GM18873 (cell line): ENCODE measurements at regions not wholly inside any gene's neighbourhood (a gene's known extent, or its start where the extent isn't known, plus 50 kb on each side); places are given as distances from the start of the nearest gene placed in this dataset.

Experiments used
- ATAC-seq: cut with Tn5 transposase; IDR thresholded peaks from one replicate; pipeline ENCODE4 v1.9.1; 2021; ENCODE audit warnings: mild to moderate bottlenecking, moderate library complexity, moderate number of reproducible peaks; ENCODE audit not compliant: unreplicated experiment, low FRiP score

DNA sequence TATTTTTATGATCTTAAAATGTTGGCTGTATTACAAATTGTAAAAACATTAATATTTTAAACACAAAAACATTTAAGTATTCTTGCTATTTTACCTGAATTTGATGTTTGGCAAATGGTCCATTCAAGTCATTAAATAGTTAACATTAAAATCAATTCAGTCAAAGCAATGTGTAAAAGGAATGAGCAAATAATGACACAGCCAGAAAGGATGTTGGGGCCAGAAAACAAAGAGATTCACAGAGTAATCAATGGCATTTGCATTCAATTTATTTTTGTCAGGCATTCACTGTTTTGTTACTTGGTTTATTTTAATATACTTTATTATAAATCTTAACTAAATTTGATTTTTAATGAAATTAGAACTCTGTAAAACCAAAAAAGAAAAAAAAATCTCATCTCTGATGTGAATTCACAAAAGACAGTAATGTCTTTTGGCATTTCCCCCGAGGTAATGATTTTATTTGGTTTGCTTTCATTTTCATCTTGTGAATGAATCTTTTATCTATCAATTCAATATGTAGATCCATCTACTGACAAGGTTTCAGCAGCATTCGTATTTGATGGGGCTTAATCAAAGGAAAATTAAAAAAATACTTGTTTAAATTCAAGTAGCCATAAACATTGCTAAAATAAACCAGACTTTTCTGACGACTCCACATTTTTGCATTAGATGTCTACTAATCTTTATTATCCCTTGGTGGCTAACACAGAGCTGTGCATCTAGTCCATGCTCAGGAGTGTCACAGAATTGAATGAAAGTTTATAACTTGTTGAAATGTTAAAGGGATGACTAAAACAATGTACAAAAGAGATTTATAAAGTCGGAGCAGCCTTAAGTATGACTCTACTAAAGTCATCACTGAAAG lies 866.7 kb upstream of the GJE1 start:
- ATAC-seq, result no peak

DNA sequence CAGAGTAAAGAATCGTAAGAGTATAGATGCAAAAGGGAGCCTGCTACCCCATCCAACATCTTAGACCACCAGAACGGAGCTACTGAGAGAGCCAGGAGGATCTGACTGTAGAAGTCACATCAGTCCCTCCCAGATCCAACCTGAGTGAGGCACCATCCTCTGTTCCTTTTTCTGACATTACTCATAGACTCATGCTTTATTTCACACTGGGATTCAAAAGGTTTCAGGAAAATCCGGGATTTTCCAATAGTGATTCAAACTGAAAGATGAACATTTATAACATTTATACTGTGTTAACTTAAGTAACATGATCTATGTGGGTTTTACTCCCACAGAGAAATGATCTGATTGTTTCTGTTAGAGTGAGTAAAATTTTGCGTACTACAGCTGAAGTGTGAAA lies 868.6 kb upstream of the GJE1 start:
- no peak for ATAC-seq

DNA sequence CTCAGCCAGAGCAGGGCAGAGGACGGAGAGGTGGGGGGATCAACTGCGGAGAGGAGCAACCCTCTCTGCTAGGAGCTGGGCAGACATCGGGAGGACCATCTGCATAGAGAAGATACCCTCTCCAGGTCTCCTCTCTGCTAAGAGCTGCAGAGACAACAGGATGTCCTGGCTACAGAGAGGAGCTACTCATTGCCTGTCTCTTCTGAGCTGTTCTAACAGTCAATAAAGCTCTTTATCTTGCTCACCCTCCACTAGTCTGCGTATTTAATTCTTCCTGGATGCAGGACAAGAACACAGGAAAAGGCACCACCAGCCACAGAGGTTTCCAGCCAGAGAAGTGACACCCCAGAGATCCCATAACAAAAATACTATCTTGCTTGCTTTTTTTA lies 871.1 kb upstream of the GJE1 start:
- no peak for ATAC-seq

DNA sequence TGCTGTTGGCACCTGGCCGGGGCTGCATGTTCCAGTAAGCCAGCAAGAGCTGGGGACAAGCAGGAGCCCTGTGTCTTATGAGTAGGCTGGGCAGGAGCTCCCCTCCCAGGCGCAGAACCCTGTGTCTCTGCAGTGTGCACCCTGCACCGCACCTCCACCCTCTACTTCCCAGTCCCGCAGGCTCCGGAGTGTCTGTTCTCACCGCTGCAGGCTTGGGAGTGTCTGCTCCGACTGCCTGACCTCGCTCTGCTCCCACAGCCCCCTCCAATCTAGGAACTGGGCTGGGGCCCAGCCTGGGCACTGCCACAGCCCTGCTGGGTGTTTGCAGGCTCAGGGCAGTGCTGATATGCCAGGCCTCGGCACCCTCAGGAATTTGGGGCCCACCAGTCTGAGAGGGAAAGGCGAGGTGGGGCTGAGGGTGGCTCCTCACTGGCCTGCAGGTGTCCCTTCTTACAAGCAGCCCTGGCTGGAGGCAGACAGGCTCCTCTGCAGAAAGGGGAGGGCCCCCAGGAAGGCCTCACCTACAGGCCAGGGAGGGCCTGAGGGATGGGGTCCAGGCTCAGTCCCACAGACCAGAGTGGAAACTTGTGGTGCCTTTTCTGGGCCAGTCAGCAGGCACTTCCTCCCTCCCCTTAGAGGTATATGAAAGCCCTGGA lies 871.6 kb upstream of the GJE1 start:
- ATAC-seq, result no peak

DNA sequence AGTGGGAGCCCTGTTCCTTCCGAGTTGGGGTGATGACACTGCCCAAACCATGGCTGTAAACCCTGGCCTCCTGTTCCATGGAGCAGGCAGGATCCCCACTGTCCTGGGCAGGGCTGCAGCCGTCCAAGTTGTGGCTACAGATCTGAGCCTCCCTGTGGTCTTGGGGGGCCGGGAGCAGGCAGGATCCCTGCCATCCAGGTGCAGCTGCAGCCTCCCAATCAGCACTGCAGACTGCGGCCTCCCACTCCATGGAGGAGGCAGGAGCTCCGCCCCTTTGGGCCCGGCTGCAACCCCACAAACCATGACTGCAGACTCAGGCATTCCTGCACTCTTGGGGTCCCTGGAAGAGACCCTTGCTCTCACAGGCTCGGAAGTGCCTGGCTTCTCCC lies 872.1 kb upstream of the GJE1 start:
- no peak for ATAC-seq

DNA sequence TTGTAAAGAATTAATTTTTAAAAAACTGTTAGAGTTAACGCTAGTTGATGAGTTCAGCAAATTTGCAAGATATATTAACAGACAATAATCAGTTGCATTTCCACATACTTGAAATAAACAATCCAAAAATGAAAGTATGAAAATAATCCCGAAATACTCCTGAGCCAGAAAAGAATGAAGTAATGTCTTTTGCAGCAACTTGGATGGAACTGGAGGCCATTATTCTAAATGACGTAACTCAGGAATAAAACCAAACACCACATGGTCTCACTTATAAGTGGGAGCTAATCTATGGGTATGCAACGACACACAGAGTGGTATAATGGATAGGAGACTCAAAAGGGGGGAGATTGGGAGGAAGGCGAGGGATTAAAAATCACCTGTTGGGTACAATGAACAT lies 872.9 kb upstream of the GJE1 start:
- ATAC-seq, result no peak

DNA sequence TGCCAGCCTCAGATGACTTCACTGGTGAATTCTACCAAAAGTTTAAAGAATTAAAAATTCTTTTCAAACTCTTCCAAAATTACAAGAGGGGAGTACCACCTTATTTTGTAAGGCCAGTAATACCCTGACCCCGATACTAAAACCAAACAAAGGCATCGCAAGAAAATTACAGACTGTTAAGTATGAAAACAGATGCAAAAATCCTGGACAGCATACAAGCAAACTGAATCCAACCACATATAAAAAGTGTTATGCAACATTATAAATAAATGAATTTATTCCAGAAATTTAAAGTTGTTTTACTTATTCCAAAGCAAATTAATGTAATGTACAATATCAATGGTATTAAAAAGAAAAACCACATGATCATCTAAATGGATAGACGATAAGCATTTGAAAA lies 873.6 kb upstream of the GJE1 start:
- no peak for ATAC-seq

DNA sequence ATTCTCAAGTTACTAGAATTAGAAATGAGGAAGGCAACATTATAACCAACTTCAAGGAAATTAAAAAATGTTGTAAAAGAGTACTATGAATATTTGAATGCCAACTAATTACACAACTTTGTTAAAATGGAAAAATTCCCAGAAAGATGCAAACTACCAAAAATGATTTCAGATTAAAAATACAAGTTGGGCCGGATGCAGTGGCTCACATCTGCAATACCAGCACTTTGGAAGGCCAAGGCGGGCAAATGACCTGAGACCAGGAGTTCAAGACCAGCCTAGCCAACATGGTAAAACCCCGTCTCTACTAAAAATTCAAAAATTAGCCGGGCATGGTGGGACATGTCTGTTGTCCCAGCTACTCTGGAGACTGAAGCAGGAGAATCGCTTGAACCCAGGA lies 874.2 kb upstream of the GJE1 start:
- ATAC-seq, result no peak

DNA sequence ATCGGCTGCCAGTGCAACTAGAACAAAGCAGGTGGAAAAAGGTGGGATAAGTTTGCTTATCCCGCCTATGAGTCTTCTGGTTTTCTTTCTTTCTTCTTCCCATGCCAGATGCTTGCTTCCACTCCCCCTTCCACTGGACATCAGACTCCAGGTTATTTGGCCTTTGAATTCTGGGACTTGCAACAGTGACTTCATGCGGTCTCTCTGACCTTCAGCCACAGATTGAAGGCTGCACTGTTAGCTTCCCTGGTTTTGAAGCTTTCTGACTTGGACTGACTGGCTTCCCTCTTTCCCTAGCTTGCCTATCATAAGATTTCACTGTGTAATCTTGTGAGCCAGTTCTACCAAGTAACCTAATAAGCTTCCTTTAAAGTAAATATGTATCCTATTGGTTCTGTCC lies 878.4 kb upstream of the GJE1 start:
- no peak for ATAC-seq

DNA sequence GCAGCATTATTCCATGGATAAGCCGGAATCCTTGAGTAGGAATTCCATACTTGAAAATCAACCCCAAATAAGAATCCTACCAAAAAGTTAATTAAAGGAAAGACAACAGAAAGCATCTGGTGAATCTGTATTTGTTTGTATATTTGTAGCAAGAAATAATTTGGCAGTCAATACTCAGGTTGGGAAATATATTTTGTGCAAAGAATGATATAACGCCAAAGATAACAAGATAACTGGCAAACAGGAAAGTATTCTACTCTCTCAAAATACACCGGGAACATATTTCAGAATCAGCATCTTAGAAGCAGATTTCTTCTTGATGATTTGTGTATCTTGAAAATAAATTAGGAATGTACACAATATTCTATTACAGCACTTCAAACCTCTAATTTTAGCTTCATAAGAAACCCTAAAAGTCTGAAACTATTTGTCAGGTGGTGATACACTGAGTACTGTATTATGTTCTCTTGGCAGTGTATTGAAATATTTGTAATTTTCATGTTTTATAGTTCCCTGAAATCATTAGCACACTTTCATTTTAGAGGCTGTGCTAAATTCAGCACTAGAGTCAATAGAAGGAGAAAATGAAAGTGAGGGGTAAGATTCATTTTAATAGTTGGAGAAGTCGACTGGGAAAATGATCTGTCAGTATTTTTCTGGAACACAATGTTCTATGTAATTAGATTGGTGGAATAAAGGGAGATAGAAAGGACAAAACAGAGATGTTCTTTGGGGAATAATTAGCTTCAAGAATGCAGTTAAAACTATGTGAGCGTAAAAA lies 879.7 kb upstream of the GJE1 start:
- no peak for ATAC-seq

DNA sequence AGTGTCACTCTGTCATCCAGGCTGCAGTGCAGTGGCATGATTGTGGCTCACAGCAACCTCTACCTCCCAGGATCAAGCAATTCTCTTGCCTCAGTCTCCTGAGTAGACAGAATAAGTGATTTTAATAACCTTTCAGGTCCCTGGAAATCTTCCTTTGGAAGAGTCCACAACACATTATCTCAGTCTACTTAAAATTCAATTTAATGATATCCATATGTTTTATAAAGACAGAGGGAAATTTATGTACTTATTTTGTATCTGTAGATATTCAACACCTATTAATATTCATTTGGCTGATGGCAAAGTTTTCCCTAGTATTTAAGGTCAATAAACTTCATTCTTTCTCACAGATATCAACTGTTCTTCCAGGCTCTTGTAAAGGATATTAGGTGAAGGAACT lies 881.4 kb upstream of the GJE1 start:
- no peak for ATAC-seq

DNA sequence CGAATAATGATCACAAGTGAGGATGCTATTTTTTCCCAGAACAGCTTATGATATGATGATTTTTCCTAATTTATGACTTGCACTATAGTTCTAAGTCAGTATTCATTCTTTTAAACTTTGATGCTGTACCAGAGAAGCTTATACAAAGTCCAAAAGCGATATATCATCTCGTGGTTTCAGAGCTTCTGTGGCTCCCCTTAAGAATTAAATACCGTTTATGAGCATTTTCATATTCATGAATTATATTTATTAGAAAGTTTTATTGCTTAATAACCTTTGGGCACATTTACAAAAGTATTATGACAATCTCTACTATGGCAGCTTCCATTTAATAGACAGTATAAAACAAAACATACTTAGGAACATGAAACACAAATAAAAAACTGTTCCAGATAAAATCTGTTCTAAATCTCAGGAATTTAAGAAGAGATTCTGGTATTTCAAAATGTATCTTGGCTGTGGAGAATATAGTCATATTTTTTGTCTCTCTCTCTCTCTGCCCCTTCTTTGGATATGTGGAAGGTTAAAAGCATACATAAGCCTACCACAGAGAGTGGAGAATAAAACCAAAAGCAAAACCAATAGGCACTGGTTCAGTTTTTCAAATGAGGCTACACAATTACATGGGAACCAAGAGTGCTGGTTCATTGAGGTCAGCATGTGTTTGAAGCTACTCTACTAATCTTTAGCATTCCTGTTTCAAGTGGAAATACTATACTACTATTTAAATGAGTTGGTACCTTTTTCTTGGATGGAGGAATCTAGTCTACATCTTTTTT lies 884.5 kb upstream of the GJE1 start:
- peak; percentile 71 for ATAC-seq

DNA sequence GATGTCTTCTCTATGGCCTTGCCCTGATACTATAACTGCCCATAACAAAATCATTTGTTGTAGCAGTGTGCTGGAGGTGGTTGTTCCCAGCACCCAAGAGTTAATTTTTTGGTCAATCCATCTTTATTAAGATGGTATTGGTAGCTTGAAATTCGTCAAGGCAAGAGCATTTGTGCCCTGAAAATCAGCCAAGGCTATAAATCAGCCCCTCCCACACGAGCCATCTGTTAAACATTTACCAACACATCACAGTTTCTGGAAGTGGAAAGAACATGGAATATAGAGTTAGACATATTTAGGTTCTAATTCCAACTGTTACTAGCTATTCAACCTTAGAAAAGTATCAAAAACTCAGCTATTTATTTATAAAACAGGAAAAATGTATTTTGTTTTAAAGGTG lies 888.4 kb upstream of the GJE1 start:
- no peak for ATAC-seq

DNA sequence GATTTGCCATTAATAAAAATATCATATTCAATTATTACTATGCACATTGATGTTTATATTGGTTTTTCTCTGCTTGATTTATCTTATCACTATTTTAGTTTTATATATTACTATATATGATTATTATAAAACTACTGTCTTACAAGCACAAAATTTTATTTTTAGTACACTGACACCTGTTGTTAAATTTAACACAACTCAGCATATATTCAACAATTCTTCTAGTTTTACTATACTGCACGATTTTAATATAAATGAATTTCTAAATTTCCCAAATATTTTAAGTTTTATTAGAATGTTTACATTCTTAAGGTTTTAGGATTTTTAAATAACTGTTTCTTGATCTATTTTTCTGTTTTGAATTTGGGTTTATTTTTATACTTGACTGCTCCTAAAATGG lies 889.8 kb upstream of the GJE1 start:
- ATAC-seq, result no peak

DNA sequence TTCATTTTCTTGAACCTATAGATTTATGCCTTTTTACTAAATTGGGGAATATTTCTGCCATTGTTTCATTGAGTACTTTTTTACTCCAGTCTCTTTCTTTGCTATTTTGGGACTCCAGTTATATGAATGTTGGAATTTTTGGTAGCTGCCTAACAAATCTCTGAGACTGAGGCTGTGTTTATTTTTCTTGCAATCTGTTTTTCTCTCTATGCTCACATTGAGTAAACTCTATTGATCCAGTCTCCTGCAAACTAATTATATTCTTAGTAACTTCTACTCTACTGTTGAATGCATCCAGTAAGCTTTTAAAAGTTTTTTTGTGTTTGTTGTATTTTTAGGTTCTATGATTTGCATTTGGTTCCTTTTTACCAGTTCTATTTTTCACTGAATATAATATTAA lies 903.4 kb upstream of the GJE1 start:
- ATAC-seq, result no peak

DNA sequence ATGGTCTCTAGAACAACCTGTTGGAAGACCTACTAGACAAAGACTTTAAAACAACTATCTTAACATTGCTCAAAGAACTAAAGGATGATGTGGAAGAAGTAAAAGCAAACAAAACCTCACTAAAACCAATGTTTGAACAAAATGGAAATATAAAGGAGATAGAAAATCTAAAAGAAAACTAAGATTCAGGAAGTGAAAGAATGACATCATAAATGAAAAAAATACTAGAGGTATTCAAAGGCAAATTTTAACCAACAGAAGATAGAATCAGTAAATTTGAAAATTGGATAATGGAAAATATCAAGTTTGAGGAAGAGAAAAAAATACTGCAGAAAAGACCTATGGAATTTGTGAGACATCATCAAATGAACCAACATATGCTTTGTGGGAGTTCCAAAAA lies 914.1 kb upstream of the GJE1 start:
- no peak for ATAC-seq

DNA sequence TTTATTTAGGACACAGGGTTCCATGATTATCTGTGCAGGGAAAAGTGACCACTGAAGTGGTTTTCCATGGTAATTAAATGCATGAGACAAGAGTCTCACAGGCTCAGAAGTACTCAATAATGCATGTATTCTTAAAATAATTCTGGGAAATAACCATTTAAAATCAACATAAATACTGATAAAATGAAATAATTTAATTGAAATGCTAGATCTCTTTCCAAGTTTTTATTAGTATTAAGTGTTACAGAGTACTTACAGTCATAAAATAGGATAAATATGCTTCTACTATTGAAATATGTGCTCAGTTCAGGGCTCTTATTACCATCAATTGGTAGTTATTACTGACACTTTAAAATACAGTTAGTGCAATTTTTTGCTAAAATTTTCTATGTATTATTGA lies 916.0 kb upstream of the GJE1 start:
- no peak for ATAC-seq

DNA sequence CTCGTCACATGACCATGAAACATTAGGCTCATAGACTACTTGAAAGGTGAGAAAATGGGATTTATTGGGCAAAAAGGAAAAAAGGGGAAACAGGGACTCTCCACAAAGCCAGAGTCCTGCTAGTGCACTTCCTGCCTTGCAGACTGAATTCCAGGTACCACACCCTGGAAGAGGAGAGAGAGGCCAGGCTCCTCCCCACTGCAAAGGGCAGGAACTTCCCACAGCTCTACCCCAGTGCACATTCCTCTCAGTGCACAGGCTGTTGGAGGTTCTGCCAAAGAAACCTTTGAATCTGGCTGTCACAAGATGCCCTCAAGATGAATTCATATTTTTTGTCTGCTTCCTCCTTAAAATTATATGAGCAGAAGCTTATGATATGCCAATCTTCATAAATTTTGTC lies 920.4 kb upstream of the GJE1 start:
- no peak for ATAC-seq

DNA sequence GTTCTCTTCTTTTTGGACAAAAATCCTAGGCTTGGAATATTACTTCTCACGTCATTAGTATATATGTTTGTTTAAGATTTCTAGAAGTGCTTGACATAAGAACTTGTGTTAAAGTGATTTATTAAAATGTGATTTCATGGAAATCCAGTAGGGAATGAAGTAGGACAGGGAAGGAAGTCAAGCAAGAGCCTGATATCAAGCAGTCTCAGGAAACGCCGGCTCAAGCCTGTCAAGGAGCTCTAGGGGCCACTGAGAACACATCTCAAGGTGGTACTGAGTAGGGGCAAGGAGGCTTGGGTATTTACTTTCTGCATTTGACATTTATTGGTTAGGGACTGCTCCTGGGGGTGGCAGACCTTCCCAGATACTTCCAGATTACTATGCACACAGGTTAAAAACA lies 920.9 kb upstream of the GJE1 start:
- ATAC-seq, result no peak

DNA sequence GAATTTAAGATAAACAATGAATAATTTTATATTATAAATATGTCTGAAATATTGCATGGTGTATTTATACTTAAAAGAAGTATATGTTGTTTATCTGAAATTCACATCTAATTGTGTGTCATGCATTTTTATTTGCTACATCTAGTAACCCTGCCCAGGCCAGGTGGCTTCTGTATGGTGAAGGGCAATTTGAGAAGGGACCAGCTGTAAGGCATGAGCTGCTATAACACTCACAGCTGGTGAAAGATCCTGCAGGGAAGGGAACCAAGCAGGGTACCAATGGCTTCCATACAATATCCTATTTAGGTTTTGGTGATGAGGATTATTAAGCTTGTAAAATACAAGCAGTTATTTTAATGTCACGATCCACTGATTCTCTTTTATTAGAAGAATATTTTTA lies 921.8 kb upstream of the GJE1 start:
- ATAC-seq, result no peak

DNA sequence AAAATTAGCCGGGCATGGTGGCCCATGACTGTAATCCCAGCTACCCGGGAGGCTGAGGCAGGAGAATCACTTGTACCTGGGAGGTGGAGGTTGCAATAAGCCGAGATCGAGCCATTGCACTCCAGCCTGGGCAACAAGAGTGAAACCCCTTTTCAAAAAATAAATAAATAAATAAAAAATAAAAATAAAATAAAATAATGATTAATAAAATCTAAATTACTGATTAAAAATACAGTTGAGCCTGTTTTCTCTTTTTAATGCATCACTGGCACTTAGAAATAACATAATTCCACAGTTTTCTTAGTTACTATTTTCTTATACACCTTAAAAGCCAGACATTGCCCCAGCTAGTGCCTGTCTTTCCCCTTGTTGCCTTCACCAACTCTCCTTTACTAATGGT lies 922.8 kb upstream of the GJE1 start:
- no peak for ATAC-seq
